GM18873 (cell line): ENCODE measurements at regions not wholly inside any gene's neighbourhood (a gene's known extent, or its start where the extent isn't known, plus 50 kb on each side); places are given as distances from the start of the nearest gene placed in this dataset.
A peak's percentile ranks its signal among the peaks of the same experiment; 100 is the strongest.
"Not testable (repeated sequence)": the region's sequence is repeated elsewhere in the genome, so short reads cannot be mapped to it uniquely, and the experiment has no call there.

ENCODE experiments used
- ATAC-seq: cut with Tn5 transposase; IDR thresholded peaks from one replicate; pipeline ENCODE4 v1.9.1; 2021; ENCODE audit warnings: mild to moderate bottlenecking, moderate library complexity, moderate number of reproducible peaks; ENCODE audit not compliant: unreplicated experiment, low FRiP score

GRCh38 chr6:120931520-120932180 lies 402.6 kb downstream of the TBC1D32 start:
- ATAC-seq, result not testable (repeated sequence)

- ATAC-seq, result not testable (repeated sequence)
These were observed 403.8 kb downstream of the TBC1D32 start for GRCh38 chr6:120930500-120930899.

DNA sequence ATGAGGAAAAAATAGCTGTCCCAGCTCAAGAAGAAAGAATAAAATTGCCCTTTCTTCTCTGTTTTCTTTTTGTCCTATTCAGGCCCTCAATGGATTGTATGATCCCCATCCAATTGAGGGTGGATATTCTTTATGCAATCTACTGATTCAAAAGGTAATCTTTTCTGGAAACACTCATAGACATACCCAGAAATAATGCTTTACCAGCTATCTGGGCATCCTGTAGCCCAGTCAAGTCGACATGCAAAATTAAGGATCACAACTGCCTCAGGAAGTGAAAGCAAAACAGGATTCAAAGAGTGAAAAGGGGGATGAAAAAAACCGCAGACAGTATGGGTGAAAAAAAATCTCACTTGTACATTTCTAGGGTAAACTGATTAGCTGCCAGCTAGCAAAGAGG lies 410.1 kb downstream of the TBC1D32 start:
- no peak for ATAC-seq

GRCh38 chr6:120918137-120918536 lies 416.1 kb downstream of the TBC1D32 start:
- no peak for ATAC-seq

DNA sequence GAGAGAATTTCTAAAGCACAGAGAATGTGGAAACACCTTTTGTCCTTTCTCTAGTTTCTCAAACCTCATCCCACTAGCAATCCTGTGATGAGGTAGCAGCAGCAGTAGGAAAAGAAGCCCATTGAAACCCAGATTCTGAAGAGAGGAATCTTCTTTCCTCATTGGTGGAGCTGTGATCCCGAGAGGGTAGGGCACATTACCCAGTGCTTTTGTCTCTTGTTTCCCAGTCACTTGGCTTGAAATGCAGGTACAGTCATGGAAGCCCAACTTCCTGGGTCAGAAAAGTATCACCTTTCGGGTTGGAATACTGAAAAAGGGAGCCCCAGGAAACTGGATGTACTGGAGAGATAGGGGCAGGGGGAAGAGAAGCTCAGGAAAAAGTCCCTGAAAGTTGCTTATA lies 417.4 kb downstream of the TBC1D32 start:
- no peak for ATAC-seq

DNA sequence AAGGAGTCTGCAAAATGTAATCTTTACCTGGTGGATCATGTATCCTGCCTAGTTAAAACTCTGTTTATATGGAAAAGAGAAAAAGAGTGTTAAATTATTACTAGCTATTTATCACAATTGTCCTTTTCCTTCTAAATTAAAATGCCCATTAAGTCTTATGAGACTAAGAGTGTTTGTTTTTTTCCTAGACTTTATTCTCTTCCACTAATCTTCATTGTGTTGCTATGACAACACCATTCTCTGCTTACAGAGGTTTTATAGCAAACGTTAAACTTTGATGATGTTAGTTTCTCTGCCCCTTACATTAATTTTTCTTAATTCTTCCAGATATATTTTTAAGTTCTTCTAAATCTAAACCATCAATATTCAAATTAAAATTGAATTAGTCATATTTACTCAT lies 420.8 kb downstream of the TBC1D32 start:
- no peak for ATAC-seq

DNA sequence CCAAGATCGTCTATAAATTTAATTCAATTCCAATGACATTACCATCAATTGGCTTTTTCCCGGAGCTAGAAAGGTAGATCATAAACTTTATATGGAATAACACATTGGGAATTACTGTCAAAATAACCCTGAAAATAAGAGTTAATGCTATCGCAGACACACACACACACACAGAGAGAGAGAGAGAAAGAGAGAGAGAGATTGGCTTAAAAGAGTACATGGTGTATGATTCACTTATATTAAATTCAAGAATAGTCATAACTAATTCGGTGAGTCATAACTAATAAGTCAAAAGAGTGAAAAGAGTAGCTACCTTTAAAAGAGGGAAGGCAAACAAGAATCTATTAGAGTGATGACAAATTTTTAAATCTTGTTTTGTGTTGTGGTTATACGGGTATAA lies 425.5 kb downstream of the TBC1D32 start:
- ATAC-seq, result no peak

GRCh38 chr6:120903836-120904235 lies 430.4 kb downstream of the TBC1D32 start:
- no peak for ATAC-seq

DNA sequence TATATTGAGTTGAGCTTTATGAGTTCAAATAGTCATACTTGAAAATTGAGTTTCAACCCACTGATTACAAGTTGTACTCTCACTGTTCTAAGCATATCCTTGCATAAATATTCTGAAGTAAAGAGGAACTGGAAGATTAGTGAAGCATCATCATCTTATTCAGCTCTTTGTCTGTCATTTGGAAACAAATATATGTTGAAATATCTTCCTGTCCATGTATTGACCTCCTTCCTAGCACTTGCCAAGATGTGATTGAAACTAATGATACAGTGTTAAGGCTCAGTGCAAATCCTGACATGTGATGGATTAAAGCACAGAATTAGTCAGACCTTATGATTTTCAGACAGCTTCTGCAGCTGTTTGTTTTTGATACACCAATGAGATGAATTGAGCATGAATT lies 434.3 kb downstream of the TBC1D32 start:
- no peak for ATAC-seq

DNA sequence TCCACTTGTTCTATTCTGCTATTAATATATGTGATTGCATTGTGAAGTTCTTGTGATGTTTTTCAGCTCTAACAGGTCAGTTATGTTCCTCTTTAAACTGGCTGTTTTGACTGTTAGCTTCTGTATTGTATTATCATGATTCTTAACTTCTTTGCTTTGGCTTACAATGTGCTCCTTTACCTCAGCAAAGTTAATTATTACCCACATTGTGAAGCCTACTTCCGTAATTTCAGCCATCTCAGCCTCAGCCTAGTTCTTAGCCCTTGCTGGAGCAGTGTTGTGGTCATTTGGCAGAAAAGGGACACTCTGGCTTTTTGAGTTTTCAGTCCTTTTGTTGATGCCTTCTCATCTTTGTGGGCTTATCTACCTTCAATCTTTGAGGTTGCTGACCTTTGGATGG lies 440.2 kb downstream of the TBC1D32 start:
- peak; percentile 87 for ATAC-seq

DNA sequence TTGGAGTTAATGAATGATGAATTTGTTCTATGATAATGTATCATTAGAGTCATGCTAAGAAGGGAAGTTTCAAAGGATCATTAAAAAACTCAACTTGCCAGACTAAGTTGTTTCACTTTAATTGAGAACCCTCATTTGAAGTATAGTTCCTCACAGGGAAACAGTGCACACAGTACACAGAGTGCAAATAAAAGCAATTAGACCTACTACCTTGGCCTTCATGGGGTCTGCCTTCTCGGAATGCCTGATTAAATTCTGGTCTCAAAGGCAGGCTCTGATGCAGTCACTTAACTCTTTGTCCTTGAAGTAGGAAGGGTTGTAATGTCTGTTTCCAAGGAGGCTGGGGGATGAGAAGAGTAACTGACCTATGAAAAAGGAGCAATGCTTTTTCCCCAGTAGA lies 457.3 kb downstream of the TBC1D32 start:
- ATAC-seq, result no peak

DNA sequence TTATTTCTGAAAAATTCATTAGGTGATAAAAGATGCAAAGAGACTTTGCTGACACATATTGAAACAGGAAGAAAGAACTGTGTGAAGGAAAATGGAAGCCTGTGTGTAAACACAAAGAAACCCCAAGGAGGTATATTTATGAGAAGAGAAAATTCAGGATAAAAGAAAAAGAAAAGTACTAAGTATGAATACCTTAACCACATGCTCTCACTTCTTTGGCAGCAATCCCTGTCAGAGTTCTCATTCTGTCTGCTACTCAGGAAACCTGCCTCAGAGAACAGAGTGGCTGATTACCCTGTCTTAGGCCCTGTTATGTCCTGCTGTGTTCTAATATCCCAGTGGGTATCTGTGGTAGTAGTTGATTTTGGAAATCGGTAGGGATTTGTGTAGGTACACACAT lies 457.9 kb downstream of the TBC1D32 start:
- ATAC-seq, result no peak

- ATAC-seq, result no peak
These were observed 458.4 kb downstream of the TBC1D32 start for GRCh38 chr6:120875900-120876299.

DNA sequence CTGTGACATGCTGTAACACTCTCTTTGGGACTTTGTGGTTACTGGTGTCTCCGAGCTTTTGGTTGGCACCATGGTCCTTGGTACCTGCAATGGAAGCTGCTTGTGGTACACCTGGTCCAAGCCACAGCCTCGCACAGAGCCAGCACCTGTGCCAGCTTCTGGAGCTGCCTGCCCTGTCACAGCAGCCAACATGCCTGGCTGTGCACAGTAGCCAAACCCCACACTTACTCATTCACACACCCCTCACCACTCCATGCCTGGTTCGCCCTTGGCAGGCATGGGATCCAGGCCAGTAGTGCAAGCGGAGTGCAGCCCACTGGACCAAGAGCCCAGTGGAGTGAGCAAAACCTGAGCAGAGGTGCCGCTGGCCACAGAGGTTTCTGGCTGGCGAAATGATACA lies 459.9 kb downstream of the TBC1D32 start:
- no peak for ATAC-seq

DNA sequence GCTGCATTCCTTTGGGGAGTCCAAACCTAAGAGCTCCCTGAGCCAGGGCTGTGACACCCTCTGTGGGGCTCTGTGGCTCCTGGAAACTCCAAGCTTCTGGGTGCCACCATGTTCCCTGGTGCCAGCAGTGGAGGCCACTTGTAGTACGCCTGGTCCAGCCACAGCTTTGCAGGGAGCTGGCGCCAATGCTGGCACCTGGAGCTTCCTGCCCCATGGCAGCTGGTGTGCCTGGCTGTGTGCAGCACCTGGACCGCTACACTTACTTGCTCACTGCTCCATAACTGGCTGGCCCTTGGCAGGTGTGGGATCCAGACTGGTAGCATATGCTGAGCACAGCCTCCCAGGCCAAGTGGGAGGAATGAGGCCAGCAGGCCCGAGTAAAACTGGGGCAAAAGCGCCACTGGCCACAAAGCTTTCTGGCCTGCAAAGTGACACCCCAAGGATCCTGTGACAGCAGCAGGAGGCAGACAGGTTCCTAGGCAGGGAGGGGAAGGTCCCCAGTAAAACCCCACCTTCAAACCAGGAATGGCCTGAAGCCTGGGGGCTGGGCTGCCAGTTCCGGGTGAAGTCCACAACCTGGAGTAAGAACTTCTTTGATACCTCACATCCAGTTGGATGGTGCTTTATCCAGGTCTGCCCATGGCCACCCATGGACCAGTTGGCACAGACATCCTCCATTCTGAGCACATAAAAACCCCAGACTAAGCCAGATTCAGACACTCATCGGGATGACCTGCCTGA lies 461.0 kb downstream of the TBC1D32 start:
- ATAC-seq, result no peak

DNA sequence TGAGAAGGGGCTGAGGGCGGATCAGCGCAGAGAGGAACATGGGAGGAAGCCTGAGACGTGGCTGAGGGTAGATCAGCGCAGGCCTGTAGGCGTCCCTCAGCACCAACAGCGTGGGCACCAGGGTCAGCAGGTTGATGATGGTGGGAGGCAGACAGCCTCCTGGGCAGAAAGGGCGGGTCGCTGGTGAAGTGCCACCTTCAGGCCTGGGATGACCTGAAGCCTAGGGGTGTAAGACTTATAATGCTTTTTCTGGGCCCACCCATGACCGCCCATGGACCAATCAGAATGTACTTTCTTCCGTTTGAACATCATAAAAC lies 462.1 kb downstream of the TBC1D32 start:
- no peak for ATAC-seq

DNA sequence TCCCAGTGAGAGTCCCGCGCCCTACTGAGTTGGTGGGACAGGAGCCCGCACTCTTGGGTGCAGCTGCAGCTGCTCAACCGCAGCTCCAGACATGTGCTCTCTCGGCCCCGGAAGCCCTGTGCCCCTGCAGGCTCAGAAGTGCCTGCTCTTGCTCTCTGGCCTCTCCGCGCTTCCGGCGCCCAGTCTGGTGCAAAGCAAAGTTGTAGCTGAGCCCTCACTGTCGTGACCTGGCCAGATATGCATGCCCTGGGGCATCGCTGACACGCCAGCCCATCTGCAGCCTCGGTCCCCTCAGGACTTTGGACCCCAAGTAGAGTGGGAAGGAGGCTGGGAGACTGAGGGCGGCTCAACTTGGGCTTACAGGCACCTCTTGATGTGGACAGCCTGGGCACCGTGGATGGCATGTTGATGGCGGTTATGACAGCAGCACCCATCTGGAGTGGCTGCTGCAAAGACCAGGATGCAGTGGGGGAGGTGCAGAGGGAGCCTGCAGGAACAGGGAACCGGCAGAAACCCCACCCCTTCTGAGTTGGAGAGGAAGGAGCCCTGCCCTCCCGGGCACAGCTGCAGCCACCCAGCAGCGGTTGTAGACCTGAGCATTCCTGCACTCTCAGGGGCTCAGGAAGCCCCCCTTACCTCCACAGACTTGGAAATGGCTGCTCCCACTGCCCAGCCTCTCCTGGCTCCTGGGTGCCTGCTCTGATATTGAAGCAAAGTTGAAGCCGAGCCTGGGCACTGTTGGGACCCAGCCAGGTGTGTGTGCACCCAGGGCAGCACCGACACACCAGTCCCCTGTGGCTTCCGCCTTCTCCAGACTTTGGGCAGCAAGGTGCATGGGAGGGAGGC lies 462.6 kb downstream of the TBC1D32 start:
- ATAC-seq, result no peak

GRCh38 chr6:120869397-120869796 lies 464.9 kb downstream of the TBC1D32 start:
- ATAC-seq, result no peak

DNA sequence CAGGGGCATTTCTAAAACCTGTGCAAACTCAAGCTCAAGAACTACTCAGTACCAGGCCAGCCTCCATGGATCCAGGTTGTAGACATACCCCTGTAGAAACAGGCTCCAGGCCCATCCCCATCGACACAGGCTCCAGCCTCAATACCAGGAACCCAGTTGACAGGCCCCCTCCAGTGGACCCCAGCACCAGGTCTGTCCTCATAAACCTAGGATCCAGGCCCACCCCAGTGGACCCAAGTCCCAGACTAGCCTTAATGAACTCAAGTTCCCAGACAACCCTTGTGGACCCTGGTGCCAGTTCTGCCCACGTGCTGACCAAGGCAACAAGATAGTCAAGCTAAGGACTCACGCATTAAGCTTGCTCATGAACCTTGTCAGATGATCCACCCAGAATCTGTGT lies 476.9 kb downstream of the TBC1D32 start:
- no peak for ATAC-seq

DNA sequence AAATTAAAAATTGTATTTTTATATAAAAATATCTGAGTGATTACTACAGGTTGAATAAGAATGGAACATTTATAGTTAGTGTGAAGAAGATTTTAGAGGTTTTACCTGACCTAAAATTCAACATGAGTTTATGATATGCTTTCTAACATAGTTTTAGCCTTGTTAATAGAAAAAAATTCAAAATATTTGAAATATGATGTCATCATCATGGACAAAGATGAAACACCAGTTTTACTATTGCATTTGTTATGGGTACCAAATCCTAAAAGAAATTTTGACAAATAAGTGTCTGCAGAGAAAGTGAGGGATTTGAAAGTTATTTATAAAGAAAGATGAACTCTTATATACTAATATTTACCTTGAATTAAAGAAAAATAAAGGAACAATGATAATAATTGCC lies 479.7 kb downstream of the TBC1D32 start:
- no peak for ATAC-seq

- no peak for ATAC-seq
These were observed 480.8 kb downstream of the TBC1D32 start for GRCh38 chr6:120853489-120853888.
